H1 (cell line): ENCODE measurements at regions not wholly inside any gene's neighbourhood (a gene's known extent, or its start where the extent isn't known, plus 50 kb on each side); places are given as distances from the start of the nearest gene placed in this dataset.

Source experiments
- CTCF ChIA-PET: fragments of 300-600 bp; sonication (Branson Sonifier 250); formaldehyde crosslinking; loops from one replicate; lab custom pipeline; 2021; ENCODE audit not compliant: partially characterized antibody; lab: Charles Lee
- POLR2A ChIA-PET: fragments of 300-600 bp; sonication (Branson Sonifier 250); formaldehyde crosslinking; loops from one replicate; lab custom pipeline; 2021; ENCODE audit warnings: inconsistent platforms; ENCODE audit not compliant: partially characterized antibody; lab: Charles Lee
- DNase-seq, 2 experiments: peaks; one replicate each; pipeline versions ENCODE4 v3.0.0 to v3.0.0-alpha.2; 2010 to 2022; ENCODE audit warnings: low spot score in 2 of 2, low read depth in 1 of 2, mixed read lengths in 1 of 2
- FAIRE-seq: peaks from 2 replicates; lab custom pipeline; 2011; peaks lifted over from hg19 to GRCh38; lab: Jason Lieb, UNC
- H2AFZ ChIP-seq: 2 replicates; pipeline ENCODE4 v1.8.1; 2012; ENCODE audit warnings: low read length, inconsistent platforms
- H2AK5ac ChIP-seq: 2 replicates; pipeline ENCODE4 v1.6.1; 2013; ENCODE audit warnings: low read depth, low read length
- H2BK120ac ChIP-seq: replicated peaks from 2 replicates; pipeline ENCODE3; 2013; ENCODE audit warnings: low read depth, low read length, inconsistent platforms
- H2BK12ac ChIP-seq: 2 replicates; pipeline ENCODE4 v1.6.1; 2013; ENCODE audit warnings: low read depth, low read length
- H2BK15ac ChIP-seq: 2 replicates; pipeline ENCODE4 v1.6.1; 2013; ENCODE audit warnings: low read length
- H2BK20ac ChIP-seq: 2 replicates; pipeline ENCODE4 v1.6.1; 2013; ENCODE audit warnings: low read length
- H2BK5ac ChIP-seq: 2 replicates; pipeline ENCODE4 v1.6.1; 2013; ENCODE audit warnings: low read depth, low read length
- H3K14ac ChIP-seq: 2 replicates; pipeline ENCODE4 v1.6.1; 2013; ENCODE audit warnings: inconsistent platforms; ENCODE audit not compliant: insufficient read length
- H3K18ac ChIP-seq: 2 replicates; pipeline ENCODE4 v1.6.1; 2013; ENCODE audit warnings: low read length; ENCODE audit errors: extremely low read depth
- H3K23ac ChIP-seq: 2 replicates; pipeline ENCODE4 v1.6.1; 2013; ENCODE audit warnings: inconsistent platforms; ENCODE audit not compliant: insufficient read length
- H3K23me2 ChIP-seq: 2 replicates; pipeline ENCODE4 v1.6.1; 2013; ENCODE audit warnings: low read depth, low read length
- H3K27ac ChIP-seq: 2 replicates; pipeline ENCODE4 v1.6.1; 2011; ENCODE audit warnings: low read depth, low read length, inconsistent platforms
- H3K27me3 ChIP-seq, 4 experiments: replicated peaks in 1 of 4; 1 replicate in 1 of 4; 2 replicates in 3 of 4; pipeline versions ENCODE4 v1.6.1 to v1.8.1; 2011 to 2013; ENCODE audit warnings: low read length in 3 of 4, mild to moderate bottlenecking in 3 of 4, inconsistent platforms in 2 of 4, mixed read lengths in 2 of 4, moderate library complexity in 1 of 4; ENCODE audit not compliant: control insufficient read depth in 3 of 4, insufficient read depth in 3 of 4; ENCODE audit errors: extremely low read depth in 1 of 4
- H3K36me3 ChIP-seq, 4 experiments: 2 replicates each; pipeline versions ENCODE4 v1.6.1 to v1.8.1; 2011 to 2013; ENCODE audit warnings: mild to moderate bottlenecking in 4 of 4, low read length in 3 of 4, moderate library complexity in 2 of 4, control low read depth in 1 of 4, inconsistent platforms in 1 of 4; ENCODE audit not compliant: insufficient read depth in 4 of 4, control insufficient read depth in 2 of 4
- H3K4ac ChIP-seq: replicated peaks from 2 replicates; pipeline ENCODE3; 2013; ENCODE audit warnings: low read length, low read depth, mixed read lengths, inconsistent platforms; ENCODE audit not compliant: insufficient read length
- H3K4me1 ChIP-seq, 4 experiments: replicated peaks in 1 of 4; 1 replicate in 1 of 4; 2 replicates in 3 of 4; pipeline versions ENCODE4 v1.6.1 to v1.8.1; 2011 to 2013; ENCODE audit warnings: low read length in 3 of 4, inconsistent platforms in 2 of 4, mixed read lengths in 1 of 4; ENCODE audit not compliant: insufficient read depth in 4 of 4, control insufficient read depth in 3 of 4
- H3K4me2 ChIP-seq, 2 experiments: 2 replicates each; pipeline versions ENCODE4 v1.6.1 to v1.8.1; 2011 to 2013; ENCODE audit warnings: low read depth in 2 of 2, low read length in 2 of 2, control low read depth in 1 of 2, inconsistent platforms in 1 of 2, mild to moderate bottlenecking in 1 of 2; ENCODE audit not compliant: insufficient read depth in 1 of 2
- H3K4me3 ChIP-seq, 4 experiments: fragments of 200-600, 300-600 bp in 1 of 4; sonication (generic), shearing (Covaris generic), sonication (Bioruptor Twin) in 1 of 4; 2 replicates each; pipeline versions ENCODE4 v1.5.1 to v1.8.1; 2011 to 2016; ENCODE audit warnings: low read length in 4 of 4, low read depth in 3 of 4, control low read depth in 2 of 4, inconsistent platforms in 2 of 4, mild to moderate bottlenecking in 2 of 4, mixed read lengths in 1 of 4, moderate library complexity in 1 of 4; ENCODE audit not compliant: insufficient read depth in 2 of 4; ENCODE audit errors: extremely low read depth in 1 of 4
- H3K56ac ChIP-seq: replicated peaks from 2 replicates; pipeline ENCODE3; 2013; ENCODE audit warnings: low read depth, mild to moderate bottlenecking, mixed read lengths, low read length, inconsistent platforms; ENCODE audit not compliant: insufficient read length
- H3K79me1 ChIP-seq: 2 replicates; pipeline ENCODE4 v1.6.1; 2013; ENCODE audit warnings: low read depth, low read length, control low read depth
- H3K79me2 ChIP-seq, 2 experiments: 2 replicates each; pipeline versions ENCODE4 v1.6.1 to v1.8.1; 2012 to 2013; ENCODE audit warnings: low read length in 2 of 2, mild to moderate bottlenecking in 2 of 2, inconsistent platforms in 1 of 2; ENCODE audit not compliant: insufficient read depth in 2 of 2, control insufficient read depth in 1 of 2
- H3K9ac ChIP-seq, 4 experiments: replicated peaks in 1 of 4; 1 replicate in 1 of 4; 2 replicates in 3 of 4; pipeline versions ENCODE4 v1.6.1 to v1.8.1; 2011 to 2013; ENCODE audit warnings: low read depth in 3 of 4, low read length in 3 of 4, control low read depth in 2 of 4, mild to moderate bottlenecking in 2 of 4, moderate library complexity in 2 of 4, inconsistent platforms in 1 of 4; ENCODE audit errors: extremely low read depth in 1 of 4
- H3K9me3 ChIP-seq, 2 experiments: 2 replicates each; pipeline versions ENCODE4 v1.6.1 to v1.8.1; 2012 to 2013; ENCODE audit warnings: mild to moderate bottlenecking in 2 of 2, moderate library complexity in 2 of 2, control low read depth in 1 of 2, inconsistent platforms in 1 of 2, low read depth in 1 of 2, low read length in 1 of 2, mixed read lengths in 1 of 2; ENCODE audit not compliant: insufficient read depth in 2 of 2
- H4K20me1 ChIP-seq, 2 experiments: replicated peaks in 1 of 2; 2 replicates each; pipeline versions ENCODE3 to v1.8.1; 2011 to 2013; ENCODE audit warnings: inconsistent platforms in 2 of 2, low read length in 2 of 2, mild to moderate bottlenecking in 1 of 2; ENCODE audit not compliant: insufficient read depth in 2 of 2, control insufficient read depth in 1 of 2
- H4K5ac ChIP-seq: 2 replicates; pipeline ENCODE4 v1.6.1; 2013; ENCODE audit warnings: low read length, low read depth, mixed read lengths, inconsistent platforms; ENCODE audit not compliant: insufficient read length
- H4K8ac ChIP-seq: 2 replicates; pipeline ENCODE4 v1.8.0; 2013; ENCODE audit warnings: mild to moderate bottlenecking, moderate library complexity, low read length, inconsistent platforms; ENCODE audit not compliant: insufficient read depth; ENCODE audit errors: extremely low read depth
- H4K91ac ChIP-seq: replicated peaks from 2 replicates; pipeline ENCODE3; 2013; ENCODE audit warnings: low read length, mixed read lengths, inconsistent platforms; ENCODE audit not compliant: insufficient read length
- BACH1 ChIP-seq: IDR thresholded peaks from 2 replicates; pipeline ENCODE4 v1.6.1; 2012; ENCODE audit warnings: low read length, improper control_type of control experiment
- CEBPB ChIP-seq: IDR thresholded peaks from 2 replicates; pipeline ENCODE4 v1.6.1; 2012; ENCODE audit warnings: low read depth, low read length
- CHD2 ChIP-seq: IDR thresholded peaks from 2 replicates; pipeline ENCODE4 v1.6.1; 2012; ENCODE audit warnings: low read length, improper control_type of control experiment
- CTBP2 ChIP-seq: IDR thresholded peaks from 2 replicates; pipeline ENCODE4 v1.7.0; 2011; ENCODE audit warnings: borderline replicate concordance, mild to moderate bottlenecking, moderate library complexity, mixed read lengths, low read length; ENCODE audit not compliant: insufficient read depth, insufficient read length
- EZH2 ChIP-seq: fragments of 200-600 bp; sonication (generic); IDR thresholded peaks from 2 replicates; pipeline ENCODE4 v1.7.1; 2012; ENCODE audit warnings: low read depth, mild to moderate bottlenecking, moderate library complexity, low read length, inconsistent platforms; ENCODE audit not compliant: severe bottlenecking
- FOSL1 ChIP-seq: IDR thresholded peaks from 2 replicates; pipeline ENCODE4 v1.6.1; 2011; ENCODE audit warnings: mild to moderate bottlenecking, low read depth, low read length, moderate library complexity; ENCODE audit not compliant: insufficient read depth
- HDAC2 ChIP-seq, 2 experiments: fragments of 300-600 bp in 1 of 2; sonication (generic) in 1 of 2; IDR thresholded peaks; 2 replicates each; pipeline ENCODE4 v1.6.1; 2011 to 2012; ENCODE audit warnings: low read depth in 2 of 2, low read length in 2 of 2, mild to moderate bottlenecking in 2 of 2, moderate library complexity in 2 of 2, borderline replicate concordance in 1 of 2, inconsistent platforms in 1 of 2
- JUND ChIP-seq: IDR thresholded peaks from 2 replicates; pipeline ENCODE4 v1.6.1; 2011; ENCODE audit warnings: mild to moderate bottlenecking, improper control_type of control experiment, low read length
- KDM1A ChIP-seq: fragments of 200-600, 300-600 bp; sonication (generic); IDR thresholded peaks from 2 replicates; pipeline ENCODE4 v1.7.1; 2016; ENCODE audit warnings: mild to moderate bottlenecking, low read length, borderline replicate concordance
- PHF8 ChIP-seq: fragments of 200-600 bp; sonication (generic); conservative IDR thresholded peaks from 2 replicates; pipeline ENCODE4 v1.7.1; 2012; ENCODE audit warnings: low read depth, mild to moderate bottlenecking, inconsistent platforms, low read length, moderate library complexity
- SIN3A ChIP-seq, 2 experiments: IDR thresholded peaks in 1 of 2; conservative IDR thresholded peaks in 1 of 2; 2 replicates each; pipeline ENCODE4 v1.6.1; 2011 to 2012; ENCODE audit warnings: low read length in 2 of 2, improper control_type of control experiment in 1 of 2, low read depth in 1 of 2, mild to moderate bottlenecking in 1 of 2
- SIRT6 ChIP-seq: IDR thresholded peaks from one replicate; pipeline ENCODE4 v1.7.1; 2012; ENCODE audit warnings: low read length, inconsistent platforms
- USF2 ChIP-seq: IDR thresholded peaks from 2 replicates; pipeline ENCODE4 v1.6.1; 2011; ENCODE audit warnings: low read length, improper control_type of control experiment
- ZNF274 ChIP-seq: IDR thresholded peaks from 2 replicates; pipeline ENCODE4 v1.7.0; 2012; ENCODE audit warnings: low read length, borderline replicate concordance; ENCODE audit errors: extremely low read depth
- WGBS, 2 experiments: shearing (Covaris generic) in 1 of 2; methylation state at CpG; one replicate each; pipeline versions ENCODE4 v1.1.6 to v1.1.7; 2013 to 2015; ENCODE audit warnings: low lambda C conversion rate in 2 of 2, mixed read lengths in 2 of 2, inconsistent platforms in 1 of 2, low coverage in 1 of 2, missing lambda C conversion rate in 1 of 2; ENCODE audit not compliant: insufficient replicate concordance in 2 of 2, insufficient coverage in 1 of 2, insufficient read length in 1 of 2; ENCODE audit errors: extremely low coverage in 1 of 2, missing lambda C conversion rate in 1 of 2; 5-methylcytosine and 5-hydroxymethylcytosine counted together

GRCh38 chr15:36332301-36332700 is 247.1 kb upstream of the CDIN1 start:
- Histone ChIP-seq H3K9ac (no peak overlapping the region), H3K4me1 (no peaks in the 10 kb centered on the region; a peak in 1 of 7 replicates), H3K23ac (no peak overlapping the region), H3K4me2 (no peak overlapping the region), H3K36me3 (no peaks in the 10 kb centered on the region), H3K4ac (no peak overlapping the region), H3K27ac (no peak overlapping the region), H4K20me1 (no peaks in the 10 kb centered on the region), H4K8ac (no peak overlapping the region), H3K79me1 (no peaks in the 10 kb centered on the region), H2BK5ac (no peak overlapping the region), H3K14ac (no peak overlapping the region), H2BK20ac (no peak overlapping the region), H3K79me2 (no peaks in the 10 kb centered on the region), H4K5ac (no peak overlapping the region), H3K18ac (no peak overlapping the region), H2BK120ac (no peak overlapping the region), H4K91ac (no peak overlapping the region), H3K23me2 (no peaks in the 10 kb centered on the region; the same call in 1 of the 2 replicates), H3K56ac (no peak overlapping the region), H2AFZ (0 out of 2 replicates have a peak overlapping the region, but pooled peaks have one; percentile 73), H3K9me3 (no peaks in the 10 kb centered on the region; a peak in 1 of 4 replicates), H2AK5ac (no peak overlapping the region), H3K4me3 (no peak overlapping the region), H2BK12ac (no peak overlapping the region), H3K27me3 (no peaks in the 10 kb centered on the region), H2BK15ac (no peak overlapping the region)
- FAIRE-seq (no peak), DNase-seq (no peak)
- 94% methylated on average over 2 of the region's 2 CpGs; no CpG with 5 or more reads in 1 of the 2 experiments for WGBS, 2 experiments
- ChIA-PET POLR2A (no interaction called here), CTCF (no interaction called here)
- TF ChIP-seq JUND (no peak), HDAC2 (IDR thresholded peaks at IDR 0.05; ENCODE audit: borderline replicate concordance in 1 of 2, low read depth in 2 of 2, low read length in 2 of 2) (no peak), BACH1 (no peak), ZNF274 (no peak), PHF8 (no peak), CEBPB (no peak), KDM1A (no peak), FOSL1 (no peak), USF2 (no peak), EZH2 (no peak), SIRT6 (no peak), SIN3A (conservative IDR thresholded peaks at IDR 0.05 in 1 of 2, IDR thresholded peaks at IDR 0.05 in 1 of 2; ENCODE audit: low read depth in 1 of 2, low read length in 2 of 2) (no peak), CHD2 (no peak), CTBP2 (no peak)
